Lung (tissue), 11 donors: ENCODE measurements at regions not wholly inside any gene's neighbourhood (a gene's known extent, or its start where the extent isn't known, plus 50 kb on each side); places are given as distances from the start of the nearest gene placed in this dataset.
A peak's percentile ranks its signal among the peaks of the same experiment; 100 is the strongest.

Source experiments
- ATAC-seq: fragments of 200-7000 bp; cut with Tn5 transposase; one replicate; pipeline ENCODE4 v1.9.1; 2020; ENCODE audit warnings: moderate number of reproducible peaks; ENCODE audit not compliant: insufficient read depth, low FRiP score
- DNase-seq, 3 donors: peaks; one replicate each; pipeline ENCODE4 v3.0.0-alpha.2; 2013 to 2017
- H3K27ac ChIP-seq, 2 donors: one replicate each; pipeline ENCODE4 v1.5.1; 2013; ENCODE audit warnings: mild to moderate bottlenecking in 2 of 2, moderate library complexity in 2 of 2, control low read depth in 1 of 2, inconsistent platforms in 1 of 2, low read depth in 1 of 2, low read length in 1 of 2
- H3K27me3 ChIP-seq, 3 donors: one replicate each; pipeline ENCODE4 v1.5.1; 2013; ENCODE audit warnings: low read length in 2 of 3; ENCODE audit not compliant: control insufficient read depth in 3 of 3, insufficient read depth in 3 of 3
- H3K36me3 ChIP-seq, 4 donors: one replicate each; pipeline ENCODE4 v1.5.1; 2013; ENCODE audit warnings: low read length in 4 of 4, mild to moderate bottlenecking in 1 of 4, moderate library complexity in 1 of 4; ENCODE audit not compliant: control insufficient read depth in 4 of 4, insufficient read depth in 4 of 4
- H3K4me1 ChIP-seq, 5 donors: one replicate each; pipeline ENCODE4 v1.5.1; 2013; ENCODE audit warnings: low read length in 5 of 5, mild to moderate bottlenecking in 2 of 5, moderate library complexity in 1 of 5; ENCODE audit not compliant: control insufficient read depth in 5 of 5, insufficient read depth in 5 of 5
- H3K4me3 ChIP-seq: one replicate; pipeline ENCODE4 v1.5.1; 2013; ENCODE audit warnings: mild to moderate bottlenecking, control low read depth, moderate library complexity
- H3K9ac ChIP-seq, 2 donors: one replicate each; pipeline ENCODE4 v1.5.1; 2013; ENCODE audit warnings: low read length in 2 of 2, control low read depth in 1 of 2; ENCODE audit not compliant: insufficient read depth in 1 of 2
- H3K9me3 ChIP-seq, 4 donors: one replicate each; pipeline ENCODE4 v1.5.1; 2013; ENCODE audit warnings: low read length in 3 of 4, mild to moderate bottlenecking in 1 of 4, moderate library complexity in 1 of 4; ENCODE audit not compliant: control insufficient read depth in 4 of 4, insufficient read depth in 3 of 4
- WGBS, 2 donors: extraction: QIAGEN DNeasy Blood & Tissue Kit; methylation state at CpG; one replicate each; pipeline ENCODE4 v1.1.7; 2013; 5-methylcytosine and 5-hydroxymethylcytosine counted together
- TF ChIP-seq, protein P1 (sequence below): IDR thresholded peaks from 2 replicates; pipeline ENCODE4 v1.5.1; 2012; ENCODE audit warnings: mild to moderate bottlenecking; ENCODE audit errors: control extremely low read depth, extremely low read depth
- donor health status: control.
- donor health status: control.
- donor health status: Bipolar disorder and iron deficiency.
- donor health status: healthy.
- donor health status: DM: yes; HTN: yes; CAD: no.

DNA sequence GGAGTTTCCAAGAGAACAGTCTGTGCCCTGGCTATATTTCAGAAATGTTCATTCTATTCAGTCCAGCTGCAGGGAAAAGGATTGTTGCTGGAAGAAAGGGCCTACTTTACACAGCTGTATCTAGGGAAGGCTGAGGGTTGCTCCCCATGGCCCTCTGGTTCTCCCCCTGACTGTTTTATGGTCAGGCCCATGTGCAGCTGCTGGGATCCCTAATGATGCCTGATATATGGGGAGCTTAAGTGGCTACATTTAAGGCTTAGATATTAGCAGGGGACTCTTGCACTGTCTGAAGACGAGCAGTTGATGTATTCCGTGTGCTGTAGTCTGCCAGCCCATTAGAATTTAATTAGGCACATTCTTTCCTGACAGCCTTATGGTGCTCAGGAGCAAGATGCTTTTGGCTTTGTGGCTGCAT lies 72.0 kb downstream of the FAM43A start:
- TF ChIP-seq, protein P1, sequence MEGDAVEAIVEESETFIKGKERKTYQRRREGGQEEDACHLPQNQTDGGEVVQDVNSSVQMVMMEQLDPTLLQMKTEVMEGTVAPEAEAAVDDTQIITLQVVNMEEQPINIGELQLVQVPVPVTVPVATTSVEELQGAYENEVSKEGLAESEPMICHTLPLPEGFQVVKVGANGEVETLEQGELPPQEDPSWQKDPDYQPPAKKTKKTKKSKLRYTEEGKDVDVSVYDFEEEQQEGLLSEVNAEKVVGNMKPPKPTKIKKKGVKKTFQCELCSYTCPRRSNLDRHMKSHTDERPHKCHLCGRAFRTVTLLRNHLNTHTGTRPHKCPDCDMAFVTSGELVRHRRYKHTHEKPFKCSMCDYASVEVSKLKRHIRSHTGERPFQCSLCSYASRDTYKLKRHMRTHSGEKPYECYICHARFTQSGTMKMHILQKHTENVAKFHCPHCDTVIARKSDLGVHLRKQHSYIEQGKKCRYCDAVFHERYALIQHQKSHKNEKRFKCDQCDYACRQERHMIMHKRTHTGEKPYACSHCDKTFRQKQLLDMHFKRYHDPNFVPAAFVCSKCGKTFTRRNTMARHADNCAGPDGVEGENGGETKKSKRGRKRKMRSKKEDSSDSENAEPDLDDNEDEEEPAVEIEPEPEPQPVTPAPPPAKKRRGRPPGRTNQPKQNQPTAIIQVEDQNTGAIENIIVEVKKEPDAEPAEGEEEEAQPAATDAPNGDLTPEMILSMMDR = no peak
- Histone ChIP-seq H3K9ac (no peak overlapping the region), H3K9me3 (peaks cover 0 to 2% (median 0%) of the 10 kb centered on the region in 4 donors), H3K4me1 (peaks cover 0 to 53% (median 13%) of the 10 kb centered on the region in 5 donors), H3K27me3 (no peaks in the 10 kb centered on the region), H3K27ac (no peak overlapping the region), H3K36me3 (no peaks in the 10 kb centered on the region), H3K4me3 (no peak overlapping the region)
- 72 to 91% methylated on average over 2 of the region's 2 CpGs for WGBS, 2 donors
- ATAC-seq (no peak), DNase-seq (peak; percentile 85 to 98 (median 94))

DNA sequence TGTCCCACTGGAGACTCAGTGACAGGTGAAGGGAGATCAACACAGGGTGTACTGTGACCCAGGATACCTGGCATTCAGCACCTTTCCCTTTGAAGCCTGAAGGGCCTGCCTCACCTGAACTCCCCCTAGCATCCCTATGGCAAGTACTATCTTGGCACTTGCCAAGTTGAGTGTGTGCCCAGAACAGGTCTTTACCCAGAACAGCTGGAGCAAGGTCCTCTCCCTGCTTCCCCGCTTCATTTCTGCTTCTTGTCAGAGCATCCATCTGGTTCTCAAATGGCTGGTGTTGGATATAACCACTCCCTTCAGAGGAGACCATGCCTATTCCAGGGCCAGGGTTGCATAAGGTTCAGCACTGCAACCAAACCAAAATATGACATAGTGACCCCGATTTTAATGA lies 73.0 kb downstream of the FAM43A start:
- no peaks in the 10 kb centered on the region for H3K27me3 ChIP-seq
- 86 to 93% methylated on average over 2 of the region's 2 CpGs for WGBS, 2 donors
- no peak for DNase-seq

DNA sequence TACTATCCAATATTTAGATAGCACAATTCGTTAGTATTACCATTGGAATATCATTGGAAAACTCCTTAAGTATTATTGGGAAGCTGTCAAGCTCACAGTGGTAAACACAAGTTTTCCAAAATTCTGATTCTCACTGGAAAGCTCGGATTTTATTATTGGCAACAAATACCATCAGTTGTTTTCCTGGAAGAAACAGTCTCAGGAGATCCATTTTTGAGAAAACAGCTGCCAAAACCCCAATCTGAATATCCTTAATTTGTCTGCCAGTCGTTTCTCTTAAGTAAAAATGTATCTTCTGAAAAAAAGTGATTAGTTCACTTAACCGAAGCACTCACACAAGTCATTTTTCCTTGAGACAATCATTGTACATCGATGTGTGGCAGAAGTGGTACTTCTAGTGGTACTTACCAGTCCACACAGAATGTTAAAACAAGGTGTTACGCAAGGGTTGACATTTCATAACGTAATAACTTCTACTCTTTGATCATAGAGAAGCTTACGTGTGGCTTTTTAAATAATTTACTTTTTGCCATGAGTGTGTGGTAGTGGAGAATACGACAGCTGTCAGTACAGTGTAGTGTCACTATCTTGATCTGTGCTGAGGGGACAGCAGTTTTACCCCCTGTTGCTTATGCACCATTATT lies 74.9 kb downstream of the FAM43A start:
- 56 to 57% methylated on average over 9 of the region's 9 CpGs for WGBS, 2 donors
- Histone ChIP-seq H3K4me1 (peaks cover 0 to 49% (median 13%) of the 10 kb centered on the region in 5 donors), H3K27me3 (no peaks in the 10 kb centered on the region), H3K36me3 (no peaks in the 10 kb centered on the region), H3K9ac (no peak overlapping the region), H3K27ac (no peak overlapping the region), H3K4me3 (no peak overlapping the region), H3K9me3 (no peaks in the 10 kb centered on the region)
- DNase-seq (peak in 2 of 3 donors; percentile 24 to 68), ATAC-seq (no peak)
- TF ChIP-seq, protein P1 = no peak

More for the DNA sequence above, 73.0 kb downstream of the FAM43A start:
- Histone ChIP-seq H3K4me3 (no peak overlapping the region), H3K9ac (no peak overlapping the region), H3K4me1 (peaks cover 0 to 53% (median 13%) of the 10 kb centered on the region in 5 donors), H3K9me3 (peaks cover 0 to 2% (median 0%) of the 10 kb centered on the region in 4 donors), H3K36me3 (no peaks in the 10 kb centered on the region), H3K27ac (no peak overlapping the region)
- TF ChIP-seq, protein P1 = no peak
- ATAC-seq = no peak
